BE2C (cell line): ENCODE measurements at regions not wholly inside any gene's neighbourhood (a gene's known extent, or its start where the extent isn't known, plus 50 kb on each side); places are given as distances from the start of the nearest gene placed in this dataset.

ENCODE experiments used
- DNase-seq: peaks from one replicate; pipeline ENCODE4 v3.0.0-alpha.2; 2020
- H3K27me3 ChIP-seq: fragments of 250-450 bp; sonication (Bioruptor Pico); 2 replicates; pipeline ENCODE4 v1.5.1; 2020; ENCODE audit warnings: mild to moderate bottlenecking
- H3K36me3 ChIP-seq: fragments of 250-450 bp; sonication (Bioruptor Pico); 2 replicates; pipeline ENCODE4 v1.5.1; 2020; ENCODE audit warnings: mild to moderate bottlenecking
- H3K4me1 ChIP-seq: fragments of 250-450 bp; sonication (Bioruptor Pico); 2 replicates; pipeline ENCODE4 v1.5.1; 2020
- H3K4me3 ChIP-seq: 2 replicates; pipeline ENCODE4 v1.5.1; 2011; ENCODE audit warnings: low read depth, low read length
- H3K9me3 ChIP-seq: fragments of 250-450 bp; sonication (Bioruptor Pico); 2 replicates; pipeline ENCODE4 v1.5.1; 2020
- CTCF ChIP-seq: IDR thresholded peaks from 2 replicates; pipeline ENCODE4 v1.5.1; 2012; ENCODE audit warnings: mild to moderate bottlenecking, low read depth, low read length

GRCh38 chr4:156255230-156256007 lies 301.8 kb upstream of the CTSO start:
- no peak overlapping the region for H3K4me3 ChIP-seq
- no peaks in the 10 kb centered on the region for H3K4me1 ChIP-seq
- H3K27me3 ChIP-seq: no peaks in the 10 kb centered on the region
- TF ChIP-seq CTCF: no peak
- H3K36me3 ChIP-seq: no peaks in the 10 kb centered on the region
- no peak for DNase-seq
- no peaks in the 10 kb centered on the region for H3K9me3 ChIP-seq

- Histone ChIP-seq H3K4me3 (no peak overlapping the region), H3K27me3 (no peaks in the 10 kb centered on the region), H3K4me1 (no peaks in the 10 kb centered on the region), H3K36me3 (no peaks in the 10 kb centered on the region), H3K9me3 (no peaks in the 10 kb centered on the region)
- no peak for TF ChIP-seq CTCF
- DNase-seq: no peak
Observed at GRCh38 chr4:156252358-156252921, 298.8 kb upstream of the CTSO start.

GRCh38 chr4:156251373-156252065 lies 297.9 kb upstream of the CTSO start:
- Histone ChIP-seq H3K9me3 (no peaks in the 10 kb centered on the region), H3K4me1 (no peaks in the 10 kb centered on the region), H3K27me3 (no peaks in the 10 kb centered on the region), H3K36me3 (no peaks in the 10 kb centered on the region), H3K4me3 (no peak overlapping the region)
- DNase-seq: no peak
- no peak for TF ChIP-seq CTCF

GRCh38 chr4:156248917-156249316 lies 295.3 kb upstream of the CTSO start:
- Histone ChIP-seq H3K27me3 (no peaks in the 10 kb centered on the region), H3K36me3 (no peaks in the 10 kb centered on the region), H3K4me1 (no peaks in the 10 kb centered on the region), H3K4me3 (no peak overlapping the region), H3K9me3 (no peaks in the 10 kb centered on the region)
- DNase-seq: no peak
- no peak for TF ChIP-seq CTCF

- TF ChIP-seq CTCF: no peak
- no peaks in the 10 kb centered on the region for H3K9me3 ChIP-seq
Observed at GRCh38 chr4:156247470-156247869, 293.8 kb upstream of the CTSO start.

GRCh38 chr4:156243015-156243414 lies 289.3 kb upstream of the CTSO start:
- H3K27me3 ChIP-seq: no peaks in the 10 kb centered on the region
- no peaks in the 10 kb centered on the region for H3K9me3 ChIP-seq
- no peak for TF ChIP-seq CTCF
- H3K36me3 ChIP-seq: no peaks in the 10 kb centered on the region
- no peak overlapping the region for H3K4me3 ChIP-seq
- DNase-seq: no peak
- H3K4me1 ChIP-seq: no peaks in the 10 kb centered on the region

More at GRCh38 chr4:156247470-156247869, 293.8 kb upstream of the CTSO start:
- DNase-seq: no peak
- Histone ChIP-seq H3K36me3 (no peaks in the 10 kb centered on the region), H3K27me3 (no peaks in the 10 kb centered on the region), H3K4me3 (no peak overlapping the region), H3K4me1 (no peaks in the 10 kb centered on the region)
